GM19395 (cell line): ENCODE measurements at regions not wholly inside any gene's neighbourhood (a gene's known extent, or its start where the extent isn't known, plus 50 kb on each side); places are given as distances from the start of the nearest gene placed in this dataset.

Source experiments
- ATAC-seq: cut with Tn5 transposase; IDR thresholded peaks from one replicate; pipeline ENCODE4 v1.9.1; 2021; ENCODE audit warnings: mild to moderate bottlenecking, moderate library complexity; ENCODE audit not compliant: unreplicated experiment

GRCh38 chr6:137750297-137750696 lies 116.8 kb upstream of the TNFAIP3 start:
- no peak for ATAC-seq

GRCh38 chr6:137751768-137752560 lies 115.1 kb upstream of the TNFAIP3 start:
- no peak for ATAC-seq

GRCh38 chr6:137754366-137754765 lies 112.7 kb upstream of the TNFAIP3 start:
- ATAC-seq: no peak

GRCh38 chr6:137754866-137755265 lies 112.2 kb upstream of the TNFAIP3 start:
- ATAC-seq: no peak

GRCh38 chr6:137755284-137755683 lies 111.8 kb upstream of the TNFAIP3 start:
- no peak for ATAC-seq

- no peak for ATAC-seq
These were observed 110.3 kb upstream of the TNFAIP3 start for GRCh38 chr6:137756788-137757187.

- ATAC-seq: no peak
These were observed 108.4 kb upstream of the TNFAIP3 start for GRCh38 chr6:137758661-137759060.

GRCh38 chr6:137759624-137760023 lies 107.4 kb upstream of the TNFAIP3 start:
- no peak for ATAC-seq

- ATAC-seq: no peak
These were observed 106.0 kb upstream of the TNFAIP3 start for GRCh38 chr6:137761072-137761471.

- no peak for ATAC-seq
These were observed 105.6 kb upstream of the TNFAIP3 start for GRCh38 chr6:137761487-137761886.

- no peak for ATAC-seq
These were observed 104.6 kb upstream of the TNFAIP3 start for GRCh38 chr6:137762168-137763090.

GRCh38 chr6:137763436-137763835 lies 103.6 kb upstream of the TNFAIP3 start:
- ATAC-seq: no peak

GRCh38 chr6:137763886-137764285 lies 103.2 kb upstream of the TNFAIP3 start:
- no peak for ATAC-seq

- no peak for ATAC-seq
These were observed 102.6 kb upstream of the TNFAIP3 start for GRCh38 chr6:137764464-137764863.

GRCh38 chr6:137765059-137765458 lies 102.0 kb upstream of the TNFAIP3 start:
- no peak for ATAC-seq

- no peak for ATAC-seq
These were observed 100.3 kb upstream of the TNFAIP3 start for GRCh38 chr6:137766596-137767370.

GRCh38 chr6:137767465-137767864 lies 99.6 kb upstream of the TNFAIP3 start:
- ATAC-seq: no peak

GRCh38 chr6:137767911-137768690 lies 99.0 kb upstream of the TNFAIP3 start:
- ATAC-seq: peak; percentile 89

- ATAC-seq: no peak
These were observed 98.1 kb upstream of the TNFAIP3 start for GRCh38 chr6:137768935-137769334.

- ATAC-seq: no peak
These were observed 97.2 kb upstream of the TNFAIP3 start for GRCh38 chr6:137769797-137770362.
